AG09309 (cell line): ENCODE measurements at regions not wholly inside any gene's neighbourhood (a gene's known extent, or its start where the extent isn't known, plus 50 kb on each side); places are given as distances from the start of the nearest gene placed in this dataset.

Experiments used
- DNase-seq: peaks from one replicate; pipeline ENCODE4 v3.0.0-alpha.2; 2010; ENCODE audit warnings: low read depth
- H3K4me3 ChIP-seq: 2 replicates; pipeline ENCODE4 v1.5.1; 2011; ENCODE audit warnings: mild to moderate bottlenecking, low read depth, low read length, moderate library complexity; ENCODE audit not compliant: control insufficient read depth
- CTCF ChIP-seq: IDR thresholded peaks from 2 replicates; pipeline ENCODE4 v1.5.1; 2011; ENCODE audit warnings: mild to moderate bottlenecking, low read depth, low read length, inconsistent platforms; ENCODE audit not compliant: insufficient read depth, control insufficient read depth; ENCODE audit errors: missing control alignments

GRCh38 chr4:3648731-3649130, 116.5 kb upstream of the LRPAP1 start:
- no peak for TF ChIP-seq CTCF
- no peak overlapping the region for H3K4me3 ChIP-seq
- no peak for DNase-seq

DNA sequence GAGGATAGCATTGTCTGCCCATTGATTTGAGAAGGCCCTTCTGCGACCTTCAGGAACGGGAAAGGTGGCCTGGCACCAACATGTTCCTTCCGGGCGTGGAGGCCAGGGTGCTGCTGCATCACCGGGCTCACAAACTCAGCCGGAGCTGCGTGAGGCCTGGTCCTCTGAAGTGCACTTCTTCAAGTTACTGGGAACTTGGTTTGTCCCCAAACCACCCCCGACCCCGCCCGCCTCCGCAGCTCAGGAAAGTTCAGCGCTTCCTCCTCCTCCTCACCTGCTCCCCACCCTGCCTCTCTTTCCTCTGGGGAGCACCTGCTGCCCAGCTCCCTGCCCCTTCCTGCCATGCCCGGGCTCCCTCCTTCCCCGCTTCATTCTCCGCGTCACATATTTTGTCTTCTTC, 116.0 kb upstream of the LRPAP1 start:
- no peak for DNase-seq
- no peak for TF ChIP-seq CTCF
- no peak overlapping the region for H3K4me3 ChIP-seq

DNA sequence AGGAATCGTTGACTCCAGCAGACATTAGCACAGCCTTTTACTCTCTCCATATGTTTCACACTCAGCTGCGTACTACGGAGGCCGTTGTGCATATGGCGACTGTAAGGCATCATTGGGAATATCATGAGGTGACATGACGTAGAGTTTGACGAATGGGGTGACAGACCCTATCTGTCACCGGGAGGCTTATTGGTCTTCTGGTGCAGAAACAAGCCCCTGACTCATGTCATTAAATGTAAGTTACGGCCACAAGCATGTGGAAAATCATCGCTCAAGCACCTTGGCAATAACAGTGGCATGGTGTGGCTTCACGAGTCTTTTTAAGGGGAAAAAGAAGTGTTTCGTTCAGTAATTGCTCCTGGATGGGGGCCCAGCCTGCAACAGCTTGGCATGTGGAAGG, 115.2 kb upstream of the LRPAP1 start:
- DNase-seq = no peak
- no peak overlapping the region for H3K4me3 ChIP-seq
- TF ChIP-seq CTCF = no peak

- DNase-seq = no peak
- no peak for TF ChIP-seq CTCF
- H3K4me3 ChIP-seq = no peak overlapping the region
These were observed 113.8 kb upstream of the LRPAP1 start for GRCh38 chr4:3645711-3646679.

GRCh38 chr4:3644849-3645627, 112.8 kb upstream of the LRPAP1 start:
- DNase-seq = no peak
- H3K4me3 ChIP-seq = no peak overlapping the region
- TF ChIP-seq CTCF = no peak

GRCh38 chr4:3643518-3644433, 111.6 kb upstream of the LRPAP1 start:
- DNase-seq = no peak
- H3K4me3 ChIP-seq = no peak overlapping the region
- TF ChIP-seq CTCF = no peak
